ENCODE measurements at regions not wholly inside any gene's neighbourhood (a gene's known extent, or its start where the extent isn't known, plus 50 kb on each side); places are given as distances from the start of the nearest gene placed in this dataset.

- Mint-ChIP-seq H3K27ac (ENCODE audit: unreplicated experiment) (no peak overlapping the region), H3K36me3 (ENCODE audit: unreplicated experiment) (no peaks in the 10 kb centered on the region), H3K27me3 (ENCODE audit: unreplicated experiment) (no peaks in the 10 kb centered on the region), H3K9me3 (ENCODE audit: unreplicated experiment) (no peaks in the 10 kb centered on the region), H3K4me3 (ENCODE audit: unreplicated experiment) (no peak overlapping the region), H3K4me1 (ENCODE audit: unreplicated experiment) (no peaks in the 10 kb centered on the region)
- no peak for TF ChIP-seq CTCF (IDR thresholded peaks at IDR 0.05)
- DNase-seq (ENCODE audit: extremely low spot score, unreplicated experiment): no peak
Measured at GRCh38 chr3:84439476-84439875, 519.3 kb upstream of the CADM2 start.

GRCh38 chr3:84440291-84440690 lies 518.5 kb upstream of the CADM2 start:
- Mint-ChIP-seq H3K4me3 (ENCODE audit: unreplicated experiment) (no peak overlapping the region), H3K27me3 (ENCODE audit: unreplicated experiment) (no peaks in the 10 kb centered on the region), H3K27ac (ENCODE audit: unreplicated experiment) (no peak overlapping the region), H3K4me1 (ENCODE audit: unreplicated experiment) (no peaks in the 10 kb centered on the region), H3K9me3 (ENCODE audit: unreplicated experiment) (no peaks in the 10 kb centered on the region), H3K36me3 (ENCODE audit: unreplicated experiment) (no peaks in the 10 kb centered on the region)
- DNase-seq (ENCODE audit: extremely low spot score, unreplicated experiment): no peak
- no peak for TF ChIP-seq CTCF (IDR thresholded peaks at IDR 0.05)

GRCh38 chr3:84442533-84442932 lies 516.3 kb upstream of the CADM2 start:
- Mint-ChIP-seq H3K9me3 (ENCODE audit: unreplicated experiment) (no peaks in the 10 kb centered on the region), H3K4me3 (ENCODE audit: unreplicated experiment) (no peak overlapping the region), H3K36me3 (ENCODE audit: unreplicated experiment) (no peaks in the 10 kb centered on the region), H3K4me1 (ENCODE audit: unreplicated experiment) (no peaks in the 10 kb centered on the region), H3K27me3 (ENCODE audit: unreplicated experiment) (no peaks in the 10 kb centered on the region), H3K27ac (ENCODE audit: unreplicated experiment) (no peak overlapping the region)
- DNase-seq (ENCODE audit: extremely low spot score, unreplicated experiment): no peak
- TF ChIP-seq CTCF (IDR thresholded peaks at IDR 0.05): no peak

- Mint-ChIP-seq H3K9me3 (ENCODE audit: unreplicated experiment) (no peaks in the 10 kb centered on the region), H3K27me3 (ENCODE audit: unreplicated experiment) (no peaks in the 10 kb centered on the region), H3K4me1 (ENCODE audit: unreplicated experiment) (no peaks in the 10 kb centered on the region), H3K4me3 (ENCODE audit: unreplicated experiment) (no peak overlapping the region), H3K36me3 (ENCODE audit: unreplicated experiment) (no peaks in the 10 kb centered on the region), H3K27ac (ENCODE audit: unreplicated experiment) (no peak overlapping the region)
- TF ChIP-seq CTCF (IDR thresholded peaks at IDR 0.05): no peak
- no peak for DNase-seq (ENCODE audit: extremely low spot score, unreplicated experiment)
Measured at GRCh38 chr3:84444726-84445521, 513.9 kb upstream of the CADM2 start.

- no peaks in the 10 kb centered on the region for H3K27me3 Mint-ChIP-seq (ENCODE audit: unreplicated experiment)
- no peaks in the 10 kb centered on the region for H3K36me3 Mint-ChIP-seq (ENCODE audit: unreplicated experiment)
- peaks cover 6% of the 10 kb centered on the region for H3K9me3 Mint-ChIP-seq (ENCODE audit: unreplicated experiment)
- no peak overlapping the region for H3K27ac Mint-ChIP-seq (ENCODE audit: unreplicated experiment)
- no peak overlapping the region for H3K4me3 Mint-ChIP-seq (ENCODE audit: unreplicated experiment)
- no peak for TF ChIP-seq CTCF (IDR thresholded peaks at IDR 0.05)
- no peak for DNase-seq (ENCODE audit: extremely low spot score, unreplicated experiment)
- no peaks in the 10 kb centered on the region for H3K4me1 Mint-ChIP-seq (ENCODE audit: unreplicated experiment)
Measured at GRCh38 chr3:84487296-84487695, 471.5 kb upstream of the CADM2 start.
